T-cell (primary cell): ENCODE measurements at regions not wholly inside any gene's neighbourhood (a gene's known extent, or its start where the extent isn't known, plus 50 kb on each side); places are given as distances from the start of the nearest gene placed in this dataset.
A peak's percentile ranks its signal among the peaks of the same experiment; 100 is the strongest.

Source experiments
- ATAC-seq, 4 experiments: fragments of 200-7000 bp in 3 of 4; fragments of 150-1000 bp in 1 of 4; cut with Tn5 transposase; replicated peaks in 1 of 4; 1 replicate in 3 of 4; 2 replicates in 1 of 4; pipeline ENCODE4 v1.10.0; 2021; ENCODE audit warnings: moderate library complexity in 3 of 4, mild to moderate bottlenecking in 2 of 4, moderate number of reproducible peaks in 1 of 4
- CTCF ChIA-PET, 2 donors: fragments of 300-600 bp; sonication (Branson Sonifier 250); formaldehyde crosslinking; loops; one replicate each; lab custom pipeline; 2022; ENCODE audit warnings: antibody characterized with exemption in 2 of 2; lab: Charles Lee
- POLR2A ChIA-PET, 2 donors: fragments of 300-600 bp; sonication (Branson Sonifier 250); formaldehyde crosslinking; loops; one replicate each; lab custom pipeline; 2022; ENCODE audit warnings: antibody characterized with exemption in 2 of 2; lab: Charles Lee
- DNase-seq, 35 experiments: peaks; one replicate each; pipeline versions ENCODE4 v3.0.0 to v3.0.0-alpha.2; 2013 to 2023
- H3K27ac ChIP-seq: one replicate; pipeline ENCODE4 v1.5.1; 2013; ENCODE audit warnings: low read length
- H3K27me3 ChIP-seq, 2 experiments: replicated peaks in 1 of 2; 1 replicate in 1 of 2; 2 replicates in 1 of 2; pipeline versions ENCODE4 v1.6.1 to v1.7.0; 2013; ENCODE audit warnings: low read length in 1 of 2, mixed read lengths in 1 of 2; ENCODE audit not compliant: control insufficient read depth in 2 of 2, insufficient read depth in 2 of 2; ENCODE audit errors: extremely low read depth in 1 of 2
- H3K36me3 ChIP-seq, 2 donors: 1 replicate in 1 of 2; 2 replicates in 1 of 2; pipeline versions ENCODE4 v1.6.1 to v1.7.0; 2013; ENCODE audit warnings: low read length in 1 of 2; ENCODE audit not compliant: control insufficient read depth in 2 of 2, insufficient read depth in 1 of 2; ENCODE audit errors: extremely low read depth in 1 of 2
- H3K4me1 ChIP-seq, 2 experiments: 1 replicate in 1 of 2; 2 replicates in 1 of 2; pipeline versions ENCODE4 v1.6.1 to v1.7.0; 2013; ENCODE audit warnings: low read length in 2 of 2, mixed read lengths in 1 of 2; ENCODE audit not compliant: insufficient read depth in 2 of 2, control insufficient read depth in 1 of 2; ENCODE audit errors: extremely low read depth in 1 of 2
- H3K4me3 ChIP-seq, 2 donors: 1 replicate in 1 of 2; 2 replicates in 1 of 2; pipeline versions ENCODE4 v1.5.1 to v1.7.0; 2013; ENCODE audit warnings: mild to moderate bottlenecking in 2 of 2, low read length in 1 of 2, moderate library complexity in 1 of 2; ENCODE audit not compliant: control insufficient read depth in 1 of 2; ENCODE audit errors: extremely low read depth in 1 of 2
- H3K9me3 ChIP-seq: 2 replicates; pipeline ENCODE4 v1.7.0; 2013
- H3K27ac Mint-ChIP-seq, 2 donors: one replicate each; pipeline ENCODE4 v1.8.0; 2020 to 2021; ENCODE audit warnings: mild to moderate bottlenecking in 2 of 2, mixed read lengths in 2 of 2
- H3K27me3 Mint-ChIP-seq, 2 donors: one replicate each; pipeline ENCODE4 v1.8.0; 2021 to 2022; ENCODE audit warnings: mixed read lengths in 2 of 2
- H3K36me3 Mint-ChIP-seq: one replicate; pipeline ENCODE4 v1.8.0; 2021; ENCODE audit warnings: mixed read lengths
- H3K4me1 Mint-ChIP-seq, 3 donors: one replicate each; pipeline ENCODE4 v1.8.0; 2020 to 2022; ENCODE audit warnings: mixed read lengths in 3 of 3, mild to moderate bottlenecking in 1 of 3
- H3K4me3 Mint-ChIP-seq, 3 donors: one replicate each; pipeline ENCODE4 v1.8.0; 2020 to 2022; ENCODE audit warnings: mild to moderate bottlenecking in 3 of 3, mixed read lengths in 3 of 3, moderate library complexity in 3 of 3
- H3K9me3 Mint-ChIP-seq, 3 donors: one replicate each; pipeline ENCODE4 v1.8.0; 2020 to 2022; ENCODE audit warnings: mixed read lengths in 3 of 3
- WGBS: methylation state at CpG from one replicate; pipeline ENCODE4 v1.1.5; 2013; ENCODE audit warnings: missing lambda C conversion rate; ENCODE audit not compliant: insufficient coverage; 5-methylcytosine and 5-hydroxymethylcytosine counted together

DNA sequence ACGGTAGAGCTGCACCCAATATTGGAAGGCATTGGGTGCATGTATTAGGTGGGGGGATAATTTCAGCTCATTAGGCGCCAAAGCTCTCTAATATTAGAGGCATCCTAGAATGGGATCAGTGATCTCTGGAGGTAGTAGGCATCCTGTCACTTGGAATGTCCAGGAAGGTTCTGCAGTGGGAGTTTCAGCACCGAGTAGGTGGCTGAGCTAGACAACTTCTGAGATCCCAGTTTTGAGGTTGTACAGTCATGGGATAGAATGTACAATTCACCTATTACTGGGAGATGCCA, 210.9 kb downstream of the MYCN start:
- no peak overlapping the region for H3K27ac Mint-ChIP-seq
- ChIA-PET POLR2A (no interaction called here), CTCF (interaction anchor here in 1 of 2 donors (0.7 kb wide), 2 partner anchors 10 to 19 kb away, joined by 3 read pairs; no protein-coding TSS in a partner anchor)
- Histone ChIP-seq H3K9me3 (no peaks in the 10 kb centered on the region), H3K27ac (no peak overlapping the region), H3K36me3 (no peaks in the 10 kb centered on the region), H3K27me3 (peaks cover 0 to 5% of the 10 kb centered on the region in 2 experiments), H3K4me3 (no peak overlapping the region), H3K4me1 (no peaks in the 10 kb centered on the region)
- no peaks in the 10 kb centered on the region for H3K36me3 Mint-ChIP-seq
- DNase-seq (no peak), ATAC-seq (no peak)
- H3K4me1 Mint-ChIP-seq, result no peaks in the 10 kb centered on the region
- H3K4me3 Mint-ChIP-seq, result no peak overlapping the region
- no CpG with 5 or more reads among the region's 3 CpGs for WGBS
- H3K27me3 Mint-ChIP-seq, result peaks cover 1 to 7% of the 10 kb centered on the region in 2 donors
- H3K9me3 Mint-ChIP-seq, result peaks cover 3% of the 10 kb centered on the region in 3 donors

- H3K4me3 ChIP-seq, result no peak overlapping the region
- no peaks in the 10 kb centered on the region for H3K4me1 ChIP-seq
- Mint-ChIP-seq H3K36me3 (no peaks in the 10 kb centered on the region), H3K27me3 (peaks cover 1 to 5% of the 10 kb centered on the region in 2 donors), H3K4me1 (no peaks in the 10 kb centered on the region), H3K4me3 (no peak overlapping the region), H3K27ac (no peak overlapping the region), H3K9me3 (peaks cover 3% of the 10 kb centered on the region in 3 donors)
- H3K9me3 ChIP-seq, result no peaks in the 10 kb centered on the region
- WGBS, result no CpG with 5 or more reads among the region's 5 CpGs
- CTCF ChIA-PET, result interaction anchor here in 1 of 2 donors (0.7 kb wide), 2 partner anchors 11 to 20 kb away, joined by 3 read pairs; no protein-coding TSS in a partner anchor
- POLR2A ChIA-PET, result no interaction called here
- H3K27ac ChIP-seq, result no peak overlapping the region
- H3K27me3 ChIP-seq, result peaks cover 0 to 4% of the 10 kb centered on the region in 2 experiments
- DNase-seq (no peak), ATAC-seq (no peak)
- no peaks in the 10 kb centered on the region for H3K36me3 ChIP-seq
These were observed 210.3 kb downstream of the MYCN start for GRCh38 chr2:16150456-16151280.

GRCh38 chr2:16149349-16150243, 209.2 kb downstream of the MYCN start:
- Mint-ChIP-seq H3K27ac (no peak overlapping the region), H3K9me3 (peaks cover 2 to 3% (median 3%) of the 10 kb centered on the region in 3 donors), H3K4me1 (no peaks in the 10 kb centered on the region), H3K36me3 (no peaks in the 10 kb centered on the region), H3K27me3 (no peaks in the 10 kb centered on the region), H3K4me3 (no peak overlapping the region)
- H3K4me1 ChIP-seq, result no peaks in the 10 kb centered on the region
- peaks cover 0 to 3% of the 10 kb centered on the region in 2 experiments for H3K27me3 ChIP-seq
- ChIA-PET CTCF (no interaction called here), POLR2A (no interaction called here)
- no peaks in the 10 kb centered on the region for H3K9me3 ChIP-seq
- WGBS, result 95% methylated on average over 13 of the region's 17 CpGs
- no peak overlapping the region for H3K27ac ChIP-seq
- peak in 1 of 4 experiments; percentile 23 for ATAC-seq
- no peaks in the 10 kb centered on the region for H3K36me3 ChIP-seq
- DNase-seq, result no peak
- no peak overlapping the region for H3K4me3 ChIP-seq

GRCh38 chr2:16148632-16149348, 208.4 kb downstream of the MYCN start:
- Histone ChIP-seq H3K27ac (no peak overlapping the region), H3K4me1 (no peaks in the 10 kb centered on the region), H3K4me3 (no peak overlapping the region), H3K36me3 (no peaks in the 10 kb centered on the region), H3K27me3 (peaks cover 0 to 3% of the 10 kb centered on the region in 2 experiments), H3K9me3 (no peaks in the 10 kb centered on the region)
- Mint-ChIP-seq H3K9me3 (peaks cover 0 to 3% (median 3%) of the 10 kb centered on the region in 3 donors), H3K36me3 (no peaks in the 10 kb centered on the region), H3K4me3 (no peak overlapping the region), H3K4me1 (no peaks in the 10 kb centered on the region), H3K27ac (no peak overlapping the region), H3K27me3 (no peaks in the 10 kb centered on the region)
- 100% methylated on average over 2 of the region's 6 CpGs for WGBS
- ChIA-PET CTCF (no interaction called here), POLR2A (no interaction called here)
- ATAC-seq (no peak), DNase-seq (no peak)

DNA sequence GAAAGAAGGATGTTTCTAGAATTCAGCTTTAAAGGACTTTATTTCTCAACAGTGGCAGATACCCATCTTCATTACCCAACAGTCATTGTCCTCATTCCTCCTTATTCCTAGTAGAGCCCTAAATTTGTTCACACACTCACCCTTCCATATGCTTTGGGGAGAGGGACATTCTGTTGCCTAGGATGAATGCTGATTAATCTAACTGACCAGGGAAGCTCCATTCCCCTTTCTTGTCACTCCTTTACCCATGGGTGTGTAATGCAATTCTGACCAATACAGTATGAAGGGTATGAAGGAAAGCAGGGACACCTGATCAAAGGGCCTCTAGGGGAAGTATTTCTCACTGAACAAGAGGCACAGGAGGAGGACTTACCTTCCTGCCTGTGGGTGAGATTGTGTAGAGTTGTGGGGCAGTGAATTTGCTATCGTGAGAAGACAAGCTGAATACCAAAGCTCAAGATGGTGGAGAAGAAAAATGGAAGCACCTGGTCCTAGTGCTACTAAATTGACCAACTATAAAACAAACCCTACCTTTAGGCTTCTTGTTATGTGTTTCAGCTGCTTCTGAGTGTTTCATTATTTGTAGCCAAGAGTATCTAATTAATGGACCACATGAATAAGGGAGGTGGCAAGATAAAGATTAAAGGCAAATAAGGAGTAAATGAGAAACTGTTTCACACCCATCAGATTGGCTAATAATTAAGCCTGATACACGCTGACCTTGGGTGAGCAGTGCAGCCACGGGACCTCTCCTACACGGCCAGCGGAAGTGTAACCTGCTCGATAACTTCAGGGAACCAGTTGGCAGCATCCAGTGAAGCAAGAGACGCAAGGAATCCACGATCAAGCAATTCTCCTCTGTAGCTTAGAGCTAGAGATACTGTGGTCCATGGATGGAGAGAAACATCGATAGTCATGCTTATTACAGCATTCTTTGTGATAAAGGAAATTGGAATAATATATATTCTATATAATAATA, 202.3 kb downstream of the MYCN start:
- CTCF ChIA-PET, result no interaction called here
- H3K36me3 ChIP-seq, result no peaks in the 10 kb centered on the region
- no peaks in the 10 kb centered on the region for H3K4me1 ChIP-seq
- H3K9me3 ChIP-seq, result no peaks in the 10 kb centered on the region
- ATAC-seq (peak; percentile 27 to 60 (median 46)), DNase-seq (no peak)
- Mint-ChIP-seq H3K36me3 (no peaks in the 10 kb centered on the region), H3K27ac (no peak overlapping the region), H3K9me3 (peaks cover 0 to 6% (median 4%) of the 10 kb centered on the region in 3 donors), H3K4me1 (no peaks in the 10 kb centered on the region), H3K4me3 (peak overlapping the region in 1 of 3 donors; percentile 13), H3K27me3 (no peaks in the 10 kb centered on the region)
- H3K27ac ChIP-seq, result no peak overlapping the region
- POLR2A ChIA-PET, result no interaction called here
- no peak overlapping the region for H3K4me3 ChIP-seq
- no peaks in the 10 kb centered on the region for H3K27me3 ChIP-seq
- WGBS, result 88% methylated on average over 5 of the region's 9 CpGs
